NCI-H345 (cell line): ENCODE measurements at regions not wholly inside any gene's neighbourhood (a gene's known extent, or its start where the extent isn't known, plus 50 kb on each side); places are given as distances from the start of the nearest gene placed in this dataset.

ENCODE experiments used
- DNase-seq: peaks from one replicate; lab custom pipeline; 2025; lab: John Stamatoyannopoulos, UW

- no peak for DNase-seq
Observed at GRCh38 chr22:44368611-44369292, 56.0 kb upstream of the SHISAL1 start.

DNA sequence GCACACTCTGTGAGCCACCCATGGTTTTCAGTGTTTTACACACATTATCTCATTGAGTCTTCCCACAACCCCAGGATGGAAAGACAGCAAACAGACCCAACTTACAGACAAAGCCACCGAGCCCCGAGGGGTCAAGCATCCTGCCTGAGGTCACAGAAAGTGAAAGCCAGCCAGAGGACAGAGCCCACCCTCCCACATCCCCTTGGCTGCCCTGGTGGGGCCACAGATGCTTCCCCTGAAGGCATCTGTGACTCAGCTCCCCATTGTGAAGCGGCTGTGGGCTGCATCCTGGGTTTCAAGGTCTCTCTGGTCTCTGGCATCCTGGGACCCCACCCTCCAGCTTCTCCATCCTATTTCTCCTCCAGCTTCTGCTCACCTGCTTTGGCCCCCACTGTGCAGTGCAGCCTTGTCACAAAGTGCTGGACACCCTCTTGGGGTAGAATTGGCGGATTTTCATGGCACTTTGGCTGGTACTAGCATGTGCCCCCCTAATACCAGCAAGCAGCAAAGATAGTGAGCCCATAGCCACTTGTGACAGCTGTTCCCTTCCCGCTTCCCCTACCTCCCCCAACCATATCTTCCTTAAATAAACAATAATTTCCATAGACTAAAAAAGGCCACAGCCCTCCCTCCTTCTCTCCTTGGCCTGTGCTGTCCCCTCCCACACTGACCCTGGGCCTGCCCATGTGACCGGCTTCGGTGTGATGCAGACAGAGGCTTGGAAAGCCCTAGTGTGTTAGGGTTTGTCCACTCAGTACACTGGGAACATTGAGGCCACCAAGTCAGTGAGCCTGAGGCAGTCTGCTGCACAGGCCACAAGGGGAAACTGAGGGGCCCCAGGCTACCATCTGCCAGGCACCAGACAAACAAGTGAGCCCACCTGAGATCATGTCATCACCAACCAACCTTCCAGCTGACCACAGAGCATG is 53.9 kb upstream of the SHISAL1 start:
- no peak for DNase-seq

- DNase-seq = no peak
Observed at GRCh38 chr22:44365832-44366231, 53.1 kb upstream of the SHISAL1 start.

DNA sequence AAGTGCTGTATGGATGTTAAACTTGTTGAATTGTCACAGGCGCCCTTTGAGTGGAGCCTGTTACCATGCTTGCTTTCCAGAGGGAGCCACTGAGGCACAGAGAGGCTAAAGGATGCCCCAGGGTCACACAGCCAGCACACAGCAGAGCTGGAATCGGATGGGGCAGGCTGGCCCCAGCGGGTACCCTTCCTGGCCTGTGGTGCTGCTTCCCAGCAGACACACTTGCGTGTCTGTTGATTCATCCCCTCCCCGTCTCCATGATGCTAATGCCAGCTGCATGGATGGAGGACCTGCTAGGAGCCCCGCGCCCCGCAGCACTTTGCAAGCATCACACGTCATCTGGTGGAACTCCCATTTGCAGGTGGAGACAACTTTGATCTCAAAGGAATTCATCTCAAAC is 52.4 kb upstream of the SHISAL1 start:
- no peak for DNase-seq

- DNase-seq = no peak
Observed at GRCh38 chr22:44364751-44365130, 52.0 kb upstream of the SHISAL1 start.

DNA sequence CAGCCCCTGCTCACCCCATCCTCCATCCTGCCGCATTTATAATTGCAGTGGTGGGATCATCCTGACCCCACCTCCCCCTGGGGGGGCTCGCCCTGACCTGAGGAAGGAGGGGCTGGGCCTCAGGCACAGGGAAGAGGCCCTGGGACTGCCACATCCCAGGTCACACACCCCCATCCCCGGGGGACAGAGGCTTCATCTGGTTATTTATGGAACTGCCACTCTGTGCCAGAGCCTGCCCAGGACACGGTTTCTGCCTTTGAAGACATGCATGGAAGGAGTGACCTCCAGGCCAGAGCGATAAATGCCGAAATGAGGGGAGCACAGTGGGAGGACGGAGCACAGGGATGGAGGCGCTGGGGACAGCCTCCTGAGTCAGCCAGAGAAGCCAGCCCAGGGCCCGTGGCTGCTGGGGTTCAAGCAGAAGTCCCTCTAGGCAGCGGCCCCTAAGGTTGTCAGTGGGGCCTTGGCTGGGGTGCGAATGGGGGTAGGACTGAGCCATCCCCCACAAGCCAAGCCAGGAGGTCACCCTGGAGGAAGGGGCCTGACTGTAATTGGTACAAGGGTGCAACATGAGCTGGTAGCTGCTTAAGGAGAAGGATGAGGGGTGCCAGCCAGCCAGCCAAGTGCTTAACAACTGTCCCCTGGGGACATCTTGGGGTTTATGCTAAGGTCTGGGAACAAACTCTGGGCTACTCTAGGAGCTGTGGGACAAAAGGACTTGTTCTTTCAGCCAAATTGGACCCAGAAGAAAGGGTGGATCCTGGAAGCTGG is 51.4 kb upstream of the SHISAL1 start:
- no peak for DNase-seq

DNA sequence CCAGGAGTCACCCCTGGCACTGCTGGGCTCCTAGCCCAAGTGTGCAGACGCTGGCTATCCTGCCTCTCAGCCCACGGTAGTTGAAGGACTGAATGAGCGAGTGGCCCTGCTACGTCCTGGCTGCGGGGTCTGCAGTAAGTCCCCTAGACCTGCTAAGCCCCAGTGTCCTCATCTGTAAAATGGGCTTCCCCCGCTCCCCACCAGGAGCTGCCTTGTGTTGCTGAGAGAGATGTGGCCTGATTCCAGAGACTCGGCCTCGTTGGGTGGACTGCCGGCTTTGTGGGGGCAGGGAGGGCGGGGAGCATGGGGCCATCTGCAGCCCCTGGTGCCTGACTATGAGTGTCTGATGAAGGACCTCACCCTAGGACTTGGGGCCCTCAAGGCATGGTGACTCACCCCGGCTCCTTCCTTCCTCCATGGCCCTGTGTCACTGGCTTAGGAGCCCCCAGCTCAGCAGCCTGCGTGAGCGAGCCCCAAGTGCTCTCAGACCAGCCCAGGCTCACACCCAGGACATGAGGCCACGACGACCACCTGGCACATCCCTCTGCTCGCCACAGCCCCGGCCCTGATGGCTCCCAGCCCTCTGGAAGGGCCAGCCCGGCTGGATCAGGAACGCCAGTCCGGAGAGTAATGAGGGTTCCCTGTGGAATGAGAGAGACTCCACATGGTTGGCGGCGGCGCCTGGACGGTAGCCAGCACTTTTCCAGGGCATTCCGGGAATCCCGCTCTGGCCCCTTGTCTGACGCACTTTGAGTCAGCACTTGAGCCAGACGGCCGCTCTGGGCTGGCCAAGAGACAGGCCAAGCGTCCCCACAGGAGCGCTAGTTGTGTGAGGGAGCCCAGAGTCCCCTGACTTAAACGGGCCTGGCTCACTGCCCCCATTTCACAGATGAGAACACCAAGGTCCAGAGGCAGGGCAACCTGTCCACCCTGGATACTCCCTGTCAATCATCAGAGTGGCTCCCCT is 50.5 kb upstream of the SHISAL1 start:
- DNase-seq = no peak

GRCh38 chr22:44362249-44363012 is 49.7 kb upstream of the SHISAL1 start:
- no peak for DNase-seq
